A549 (cell line): ENCODE measurements at regions not wholly inside any gene's neighbourhood (a gene's known extent, or its start where the extent isn't known, plus 50 kb on each side); places are given as distances from the start of the nearest gene placed in this dataset.

Source experiments
- ATAC-seq, 2 experiments: fragments of 200-7000 bp in 1 of 2; fragments of >200 bp in 1 of 2; cut with Nextera tagmentation in 1 of 2; cut with Tn5 transposase in 1 of 2; 3 replicates each; pipeline versions ENCODE4 v1.8.0 to v1.9.1; 2018 to 2020; ENCODE audit warnings: mild to moderate bottlenecking in 1 of 2, moderate library complexity in 1 of 2
- CTCF ChIA-PET: fragments of 300-600 bp; sonication (Branson Sonifier 250); formaldehyde crosslinking; extraction: SDS; loops from one replicate; lab custom pipeline; 2021; ENCODE audit warnings: antibody characterized with exemption, inconsistent platforms; lab: Yijun Ruan, JAX
- POLR2A ChIA-PET: fragments of 350-600 bp; formaldehyde crosslinking; extraction: SDS; loops from one replicate; lab custom pipeline; 2021; ENCODE audit warnings: antibody characterized with exemption, inconsistent platforms; lab: Yijun Ruan, JAX
- DNase-seq, 2 experiments: peaks; one replicate each; pipeline versions ENCODE4 v3.0.0 to v3.0.0-alpha.2; 2011 to 2016; ENCODE audit warnings: low read depth in 1 of 2, low spot score in 1 of 2
- FAIRE-seq: peaks from 2 replicates; lab custom pipeline; 2011; peaks lifted over from hg19 to GRCh38; lab: Jason Lieb, UNC
- H3K27ac ChIP-seq, 2 experiments: fragments of >200 bp; sonication (Bioruptor Twin); formaldehyde crosslinking; 3 replicates each; pipeline ENCODE4 v1.5.1; 2016 to 2017
- H3K4me1 ChIP-seq: fragments of >200 bp; sonication (Bioruptor Twin); formaldehyde crosslinking; 3 replicates; pipeline ENCODE4 v1.6.1; 2016
- H3K4me2 ChIP-seq: fragments of >200 bp; sonication (Bioruptor Twin); formaldehyde crosslinking; 3 replicates; pipeline ENCODE4 v1.6.1; 2016
- H3K4me3 ChIP-seq: fragments of >200 bp; sonication (Bioruptor Twin); formaldehyde crosslinking; 3 replicates; pipeline ENCODE4 v1.5.1; 2016
- H3K9me3 ChIP-seq: fragments of >200 bp; sonication (Bioruptor Twin); formaldehyde crosslinking; 3 replicates; pipeline ENCODE4 v1.6.1; 2016
- CBX8 ChIP-seq: fragments of 200-600 bp; sonication (generic); IDR thresholded peaks from 2 replicates; pipeline ENCODE4 v1.6.1; 2016
- CEBPB ChIP-seq, 2 experiments: fragments of >200 bp in 1 of 2; sonication (Bioruptor Twin) in 1 of 2; formaldehyde crosslinking in 1 of 2; IDR thresholded peaks; 2 replicates each; pipeline ENCODE4 v1.6.1; 2012 to 2016
- CHD2 ChIP-seq: fragments of 150-350 bp; IDR thresholded peaks from 2 replicates; pipeline ENCODE4 v1.6.1; 2014; ENCODE audit warnings: low read length; ENCODE audit not compliant: partially characterized antibody
- JUNB ChIP-seq: fragments of >200 bp; sonication (Bioruptor Twin); formaldehyde crosslinking; IDR thresholded peaks from 2 replicates; pipeline ENCODE4 v1.6.1; 2016
- KDM5A ChIP-seq: fragments of 200-600 bp; sonication (generic); IDR thresholded peaks from 2 replicates; pipeline ENCODE4 v1.6.1; 2016; ENCODE audit warnings: antibody characterized with exemption, mild to moderate bottlenecking
- MAFK ChIP-seq: fragments of 450-650 bp; IDR thresholded peaks from 2 replicates; pipeline ENCODE4 v1.6.1; 2014; ENCODE audit not compliant: partially characterized antibody
- NR3C1 ChIP-seq: fragments of >200 bp; sonication (Bioruptor Twin); formaldehyde crosslinking; IDR thresholded peaks from 3 replicates; pipeline ENCODE4 v1.6.1; 2017
- RARB ChIP-seq: fragments of 250-450 bp; sonication (Bioruptor Pico); IDR thresholded peaks from 2 replicates; pipeline ENCODE4 v1.8.0; 2021; ENCODE audit warnings: mild to moderate bottlenecking, moderate library complexity
- RCOR1 ChIP-seq: fragments of 150-350 bp; IDR thresholded peaks from 2 replicates; pipeline ENCODE4 v1.6.1; 2014; ENCODE audit warnings: antibody characterized with exemption, low read length, low read depth
- SREBF2 ChIP-seq: fragments of 450-650 bp; IDR thresholded peaks from 2 replicates; pipeline ENCODE4 v1.6.1; 2014; ENCODE audit warnings: mild to moderate bottlenecking, moderate library complexity
- WGBS: methylation state at CpG from one replicate; pipeline ENCODE4 v1.1.6; 2017; ENCODE audit errors: missing lambda C conversion rate; 5-methylcytosine and 5-hydroxymethylcytosine counted together
- small RNA-seq, 6 experiments: library from RNA; depleted of rRNA; stranded (forward); fragments of <200 nt; gene quantifications; one replicate each; pipeline ENCODE3, GENCODE V24; 2012
- TF ChIP-seq, protein P1 (sequence below): fragments of 200-600 bp; sonication (generic); IDR thresholded peaks from 2 replicates; pipeline ENCODE4 v1.6.1; 2016; ENCODE audit warnings: antibody characterized with exemption, mild to moderate bottlenecking, moderate library complexity
- TF ChIP-seq, protein P2 (sequence below): fragments of 150-350 bp; IDR thresholded peaks from 2 replicates; pipeline ENCODE4 v1.6.1; 2014; ENCODE audit warnings: low read depth, mild to moderate bottlenecking, low read length
- TF ChIP-seq, protein P3 (sequence below): fragments of 250-450 bp; sonication (Bioruptor Pico); IDR thresholded peaks from 2 replicates; pipeline ENCODE4 v1.5.0; 2021; ENCODE audit warnings: mild to moderate bottlenecking, moderate library complexity, borderline replicate concordance
- TF ChIP-seq, protein P4 (sequence below): IDR thresholded peaks from 2 replicates; pipeline ENCODE4 v1.6.1; 2012; ENCODE audit warnings: low read depth, borderline replicate concordance

DNA sequence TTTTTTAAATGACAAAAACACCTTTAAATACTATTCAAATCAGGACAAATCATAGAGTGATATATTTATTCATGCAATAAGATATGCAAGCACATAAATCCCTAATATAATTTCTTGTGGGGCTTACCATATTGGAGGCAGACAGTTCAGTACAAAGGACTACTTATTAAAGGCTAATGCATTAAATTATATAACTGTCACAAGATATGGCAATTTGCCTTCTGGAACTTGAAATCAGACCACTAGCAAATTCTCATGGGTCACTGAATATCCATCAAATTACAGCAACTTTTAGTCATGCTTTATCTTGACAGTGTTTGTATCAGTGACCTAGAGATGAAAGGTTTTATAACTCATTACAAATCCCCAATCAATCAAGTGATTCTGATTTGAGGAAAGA lies 54.1 kb upstream of the NCAM2 start:
- FAIRE-seq (no peak), ATAC-seq (no peak)
- Histone ChIP-seq H3K4me2 (no peak overlapping the region), H3K4me1 (no peaks in the 10 kb centered on the region), H3K4me3 (no peak overlapping the region), H3K9me3 (no peaks in the 10 kb centered on the region)
- POLR2A ChIA-PET, result no interaction called here
- TF ChIP-seq, protein P1, sequence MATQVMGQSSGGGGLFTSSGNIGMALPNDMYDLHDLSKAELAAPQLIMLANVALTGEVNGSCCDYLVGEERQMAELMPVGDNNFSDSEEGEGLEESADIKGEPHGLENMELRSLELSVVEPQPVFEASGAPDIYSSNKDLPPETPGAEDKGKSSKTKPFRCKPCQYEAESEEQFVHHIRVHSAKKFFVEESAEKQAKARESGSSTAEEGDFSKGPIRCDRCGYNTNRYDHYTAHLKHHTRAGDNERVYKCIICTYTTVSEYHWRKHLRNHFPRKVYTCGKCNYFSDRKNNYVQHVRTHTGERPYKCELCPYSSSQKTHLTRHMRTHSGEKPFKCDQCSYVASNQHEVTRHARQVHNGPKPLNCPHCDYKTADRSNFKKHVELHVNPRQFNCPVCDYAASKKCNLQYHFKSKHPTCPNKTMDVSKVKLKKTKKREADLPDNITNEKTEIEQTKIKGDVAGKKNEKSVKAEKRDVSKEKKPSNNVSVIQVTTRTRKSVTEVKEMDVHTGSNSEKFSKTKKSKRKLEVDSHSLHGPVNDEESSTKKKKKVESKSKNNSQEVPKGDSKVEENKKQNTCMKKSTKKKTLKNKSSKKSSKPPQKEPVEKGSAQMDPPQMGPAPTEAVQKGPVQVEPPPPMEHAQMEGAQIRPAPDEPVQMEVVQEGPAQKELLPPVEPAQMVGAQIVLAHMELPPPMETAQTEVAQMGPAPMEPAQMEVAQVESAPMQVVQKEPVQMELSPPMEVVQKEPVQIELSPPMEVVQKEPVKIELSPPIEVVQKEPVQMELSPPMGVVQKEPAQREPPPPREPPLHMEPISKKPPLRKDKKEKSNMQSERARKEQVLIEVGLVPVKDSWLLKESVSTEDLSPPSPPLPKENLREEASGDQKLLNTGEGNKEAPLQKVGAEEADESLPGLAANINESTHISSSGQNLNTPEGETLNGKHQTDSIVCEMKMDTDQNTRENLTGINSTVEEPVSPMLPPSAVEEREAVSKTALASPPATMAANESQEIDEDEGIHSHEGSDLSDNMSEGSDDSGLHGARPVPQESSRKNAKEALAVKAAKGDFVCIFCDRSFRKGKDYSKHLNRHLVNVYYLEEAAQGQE, result no peak
- TF ChIP-seq SREBF2 (no peak), NR3C1 (no peak), CBX8 (no peak)
- TF ChIP-seq, all 56 proteins: peak for 0
- DNase-seq, result no peak
- H3K27ac ChIP-seq, result no peak overlapping the region
- CTCF ChIA-PET, result no interaction called here

DNA sequence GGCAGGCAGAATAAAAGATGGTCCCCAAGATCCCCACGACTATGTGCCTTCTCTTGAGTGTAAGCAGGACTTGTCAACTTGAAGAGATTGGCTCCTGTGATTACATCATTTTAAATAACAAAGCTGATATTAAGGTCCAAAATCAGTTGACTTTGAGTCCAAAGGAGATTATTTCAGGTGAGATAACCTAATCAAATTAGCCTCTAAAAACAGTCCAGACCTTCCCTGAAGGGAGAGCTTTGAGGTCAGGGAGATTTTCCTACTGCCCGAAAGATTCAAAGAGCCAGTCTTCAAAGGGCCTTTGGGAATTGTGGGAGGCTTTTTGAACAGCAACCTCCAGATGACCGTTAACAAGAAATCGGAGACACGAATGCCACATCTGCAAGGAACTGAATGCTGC lies 51.5 kb upstream of the NCAM2 start:
- ATAC-seq, result no peak
- no peak for FAIRE-seq
- Histone ChIP-seq H3K27ac (no peak overlapping the region), H3K4me3 (no peak overlapping the region), H3K4me1 (no peaks in the 10 kb centered on the region), H3K4me2 (no peak overlapping the region), H3K9me3 (no peaks in the 10 kb centered on the region)
- DNase-seq, result no peak
- WGBS, result 0% methylated on average over 4 of the region's 5 CpGs
- ChIA-PET POLR2A (no interaction called here), CTCF (no interaction called here)
- TF ChIP-seq CBX8, result no peak
- no peak for TF ChIP-seq JUNB
- no peak for TF ChIP-seq RARB (CRISPR knock-in tag)
- TF ChIP-seq, protein P2, sequence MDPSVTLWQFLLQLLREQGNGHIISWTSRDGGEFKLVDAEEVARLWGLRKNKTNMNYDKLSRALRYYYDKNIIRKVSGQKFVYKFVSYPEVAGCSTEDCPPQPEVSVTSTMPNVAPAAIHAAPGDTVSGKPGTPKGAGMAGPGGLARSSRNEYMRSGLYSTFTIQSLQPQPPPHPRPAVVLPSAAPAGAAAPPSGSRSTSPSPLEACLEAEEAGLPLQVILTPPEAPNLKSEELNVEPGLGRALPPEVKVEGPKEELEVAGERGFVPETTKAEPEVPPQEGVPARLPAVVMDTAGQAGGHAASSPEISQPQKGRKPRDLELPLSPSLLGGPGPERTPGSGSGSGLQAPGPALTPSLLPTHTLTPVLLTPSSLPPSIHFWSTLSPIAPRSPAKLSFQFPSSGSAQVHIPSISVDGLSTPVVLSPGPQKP, result no peak
- TF ChIP-seq CHD2, result no peak
- no peak for TF ChIP-seq MAFK
- TF ChIP-seq KDM5A, result no peak
- TF ChIP-seq, protein P3, sequence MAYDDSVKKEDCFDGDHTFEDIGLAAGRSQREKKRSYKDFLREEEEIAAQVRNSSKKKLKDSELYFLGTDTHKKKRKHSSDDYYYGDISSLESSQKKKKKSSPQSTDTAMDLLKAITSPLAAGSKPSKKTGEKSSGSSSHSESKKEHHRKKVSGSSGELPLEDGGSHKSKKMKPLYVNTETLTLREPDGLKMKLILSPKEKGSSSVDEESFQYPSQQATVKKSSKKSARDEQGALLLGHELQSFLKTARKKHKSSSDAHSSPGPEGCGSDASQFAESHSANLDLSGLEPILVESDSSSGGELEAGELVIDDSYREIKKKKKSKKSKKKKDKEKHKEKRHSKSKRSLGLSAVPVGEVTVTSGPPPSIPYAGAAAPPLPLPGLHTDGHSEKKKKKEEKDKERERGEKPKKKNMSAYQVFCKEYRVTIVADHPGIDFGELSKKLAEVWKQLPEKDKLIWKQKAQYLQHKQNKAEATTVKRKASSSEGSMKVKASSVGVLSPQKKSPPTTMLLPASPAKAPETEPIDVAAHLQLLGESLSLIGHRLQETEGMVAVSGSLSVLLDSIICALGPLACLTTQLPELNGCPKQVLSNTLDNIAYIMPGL (CRISPR knock-in tag), result no peak
- TF ChIP-seq, protein P4, sequence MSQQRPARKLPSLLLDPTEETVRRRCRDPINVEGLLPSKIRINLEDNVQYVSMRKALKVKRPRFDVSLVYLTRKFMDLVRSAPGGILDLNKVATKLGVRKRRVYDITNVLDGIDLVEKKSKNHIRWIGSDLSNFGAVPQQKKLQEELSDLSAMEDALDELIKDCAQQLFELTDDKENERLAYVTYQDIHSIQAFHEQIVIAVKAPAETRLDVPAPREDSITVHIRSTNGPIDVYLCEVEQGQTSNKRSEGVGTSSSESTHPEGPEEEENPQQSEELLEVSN, result no peak
- no peak for TF ChIP-seq CEBPB (IDR thresholded peaks at IDR 0.05)
- TF ChIP-seq RCOR1, result no peak

Small RNAs in the stretch of these regions (small RNA-seq; reads per million reads assigned to genes)
- gene AL157359.3 (0 reads per million in 6 experiments), gene AP001506.1 (0 reads per million in 6 experiments), gene MIR548X (0 reads per million in 6 experiments), gene RN7SKP147 (0 reads per million in 6 experiments), gene RNU1-139P (0 to 3.4 (median 0.19) reads per million in 6 experiments), gene RNU6-772P (0 reads per million in 6 experiments), gene RPL37P4 (0 reads per million in 6 experiments)
